Naive thymus-derived CD4-positive, alpha-beta T cell (primary cell): ENCODE measurements at regions not wholly inside any gene's neighbourhood (a gene's known extent, or its start where the extent isn't known, plus 50 kb on each side); places are given as distances from the start of the nearest gene placed in this dataset.

Source experiments
- ATAC-seq: fragments of 150-1000 bp; cut with Tn5 transposase; 2 replicates; pipeline ENCODE4 v1.10.0; 2021; ENCODE audit warnings: mild to moderate bottlenecking, moderate library complexity
- CTCF ChIA-PET: fragments of 350-600 bp; sonication (Branson Sonifier 250); formaldehyde crosslinking; loops from one replicate; lab custom pipeline; 2021; ENCODE audit warnings: antibody characterized with exemption; lab: Charles Lee
- POLR2A ChIA-PET: fragments of 350-600 bp; sonication (Branson Sonifier 250); formaldehyde crosslinking; loops from one replicate; lab custom pipeline; 2021; ENCODE audit warnings: antibody characterized with exemption, inconsistent platforms; lab: Charles Lee
- DNase-seq, 9 donors: peaks; one replicate each; pipeline versions ENCODE4 v3.0.0 to v3.0.0-alpha.2; 2020 to 2022; ENCODE audit warnings: mixed read lengths in 1 of 9
- H3K27ac ChIP-seq: one replicate; pipeline ENCODE4 v1.7.0; 2013; ENCODE audit warnings: mild to moderate bottlenecking, low read depth, low read length, moderate library complexity
- H3K27me3 ChIP-seq, 2 donors: one replicate each; pipeline ENCODE4 v1.7.0; 2013; ENCODE audit warnings: low read length in 2 of 2, mild to moderate bottlenecking in 2 of 2, moderate library complexity in 2 of 2; ENCODE audit not compliant: control insufficient read depth in 2 of 2, insufficient read depth in 2 of 2
- H3K36me3 ChIP-seq, 3 experiments: 1 replicate in 2 of 3; 2 replicates in 1 of 3; pipeline ENCODE4 v1.7.0; 2013; ENCODE audit warnings: low read length in 3 of 3, mild to moderate bottlenecking in 3 of 3, moderate library complexity in 1 of 3; ENCODE audit not compliant: insufficient read depth in 3 of 3, control insufficient read depth in 2 of 3
- H3K4me1 ChIP-seq, 2 donors: one replicate each; pipeline ENCODE4 v1.7.0; 2013; ENCODE audit warnings: low read length in 2 of 2, mild to moderate bottlenecking in 2 of 2, moderate library complexity in 1 of 2; ENCODE audit not compliant: control insufficient read depth in 2 of 2, insufficient read depth in 2 of 2
- H3K4me3 ChIP-seq: 2 replicates; pipeline ENCODE4 v1.7.0; 2013; ENCODE audit warnings: mild to moderate bottlenecking, low read length
- H3K9me3 ChIP-seq, 3 experiments: 1 replicate in 2 of 3; 2 replicates in 1 of 3; pipeline ENCODE4 v1.7.0; 2013; ENCODE audit warnings: low read length in 3 of 3; ENCODE audit not compliant: control insufficient read depth in 2 of 3
- H3K27ac Mint-ChIP-seq, 9 donors: one replicate each; pipeline ENCODE4 v1.8.0; 2020 to 2022; ENCODE audit warnings: mixed read lengths in 9 of 9, mild to moderate bottlenecking in 8 of 9, moderate library complexity in 5 of 9, inconsistent platforms in 2 of 9
- H3K27me3 Mint-ChIP-seq, 5 donors: one replicate each; pipeline ENCODE4 v1.8.0; 2021 to 2022; ENCODE audit warnings: mixed read lengths in 5 of 5, mild to moderate bottlenecking in 1 of 5
- H3K36me3 Mint-ChIP-seq, 5 donors: one replicate each; pipeline ENCODE4 v1.8.0; 2020 to 2022; ENCODE audit warnings: mixed read lengths in 5 of 5, mild to moderate bottlenecking in 3 of 5, inconsistent platforms in 1 of 5
- H3K4me1 Mint-ChIP-seq, 7 donors: one replicate each; pipeline ENCODE4 v1.8.0; 2020 to 2022; ENCODE audit warnings: mixed read lengths in 7 of 7, mild to moderate bottlenecking in 3 of 7, inconsistent platforms in 1 of 7
- H3K4me3 Mint-ChIP-seq, 10 donors: one replicate each; pipeline ENCODE4 v1.8.0; 2020 to 2022; ENCODE audit warnings: mild to moderate bottlenecking in 10 of 10, mixed read lengths in 10 of 10, moderate library complexity in 6 of 10, inconsistent platforms in 2 of 10
- H3K9me3 Mint-ChIP-seq, 11 donors: one replicate each; pipeline ENCODE4 v1.8.0; 2020 to 2022; ENCODE audit warnings: mixed read lengths in 11 of 11, mild to moderate bottlenecking in 4 of 11, inconsistent platforms in 1 of 11, moderate library complexity in 1 of 11
- intact Hi-C, 2 donors: fragments of 100-400 bp; cut with micrococcal nuclease; formaldehyde crosslinking; loops; one replicate each; pipeline ENCODE4 v1.15.1; 2023

- H3K27me3 Mint-ChIP-seq: peaks cover 0 to 3% (median 0%) of the 10 kb centered on the region in 5 donors
- no peak for ATAC-seq
These were observed 90.3 kb upstream of the EEA1 start for GRCh38 chr12:93019212-93019927.

GRCh38 chr12:93019975-93020630 lies 91.0 kb upstream of the EEA1 start:
- Histone ChIP-seq H3K27ac (no peak overlapping the region), H3K9me3 (no peaks in the 10 kb centered on the region), H3K36me3 (no peaks in the 10 kb centered on the region), H3K4me3 (no peak overlapping the region), H3K4me1 (no peaks in the 10 kb centered on the region), H3K27me3 (no peaks in the 10 kb centered on the region)
- Mint-ChIP-seq H3K27ac (peak overlapping the region in 1 of 9 donors; percentile 11), H3K27me3 (peaks cover 0 to 3% (median 0%) of the 10 kb centered on the region in 5 donors), H3K36me3 (no peaks in the 10 kb centered on the region), H3K4me3 (no peak overlapping the region), H3K9me3 (no peaks in the 10 kb centered on the region), H3K4me1 (no peaks in the 10 kb centered on the region)
- intact Hi-C loops: no loop called here
- ATAC-seq: no peak
- ChIA-PET CTCF (no interaction called here), POLR2A (no interaction called here)
- DNase-seq: no peak

More at GRCh38 chr12:93019212-93019927, 90.3 kb upstream of the EEA1 start:
- no peak for DNase-seq
- H3K4me1 ChIP-seq: no peaks in the 10 kb centered on the region
- Mint-ChIP-seq H3K4me3 (no peak overlapping the region), H3K9me3 (no peaks in the 10 kb centered on the region), H3K4me1 (peaks cover 0 to 2% (median 0%) of the 10 kb centered on the region in 7 donors), H3K36me3 (no peaks in the 10 kb centered on the region), H3K27ac (peak overlapping the region in 1 of 9 donors; percentile 11)
- no peaks in the 10 kb centered on the region for H3K9me3 ChIP-seq
- ChIA-PET POLR2A (no interaction called here), CTCF (interaction anchor here (1.0 kb wide), 1 partner anchor 11 kb away, joined by 3 read pairs; no protein-coding TSS in a partner anchor)
- intact Hi-C loops: no loop called here
- H3K27me3 ChIP-seq: no peaks in the 10 kb centered on the region
- no peak overlapping the region for H3K27ac ChIP-seq
- H3K4me3 ChIP-seq: no peak overlapping the region
- H3K36me3 ChIP-seq: no peaks in the 10 kb centered on the region

GRCh38 chr12:93020631-93021597 lies 91.8 kb upstream of the EEA1 start:
- Histone ChIP-seq H3K27me3 (no peaks in the 10 kb centered on the region), H3K27ac (no peak overlapping the region), H3K4me1 (no peaks in the 10 kb centered on the region), H3K4me3 (no peak overlapping the region), H3K36me3 (no peaks in the 10 kb centered on the region), H3K9me3 (no peaks in the 10 kb centered on the region)
- no peaks in the 10 kb centered on the region for H3K9me3 Mint-ChIP-seq
- H3K4me1 Mint-ChIP-seq: no peaks in the 10 kb centered on the region
- no peak overlapping the region for H3K4me3 Mint-ChIP-seq
- DNase-seq (no peak), ATAC-seq (no peak)
- no peaks in the 10 kb centered on the region for H3K36me3 Mint-ChIP-seq
- H3K27me3 Mint-ChIP-seq: peaks cover 0 to 3% (median 0%) of the 10 kb centered on the region in 5 donors
- intact Hi-C loops: no loop called here
- ChIA-PET CTCF (interaction anchor here (0.5 kb wide), 1 partner anchor 493 kb away, joined by 3 read pairs; no protein-coding TSS in a partner anchor), POLR2A (no interaction called here)
- H3K27ac Mint-ChIP-seq: no peak overlapping the region

DNA sequence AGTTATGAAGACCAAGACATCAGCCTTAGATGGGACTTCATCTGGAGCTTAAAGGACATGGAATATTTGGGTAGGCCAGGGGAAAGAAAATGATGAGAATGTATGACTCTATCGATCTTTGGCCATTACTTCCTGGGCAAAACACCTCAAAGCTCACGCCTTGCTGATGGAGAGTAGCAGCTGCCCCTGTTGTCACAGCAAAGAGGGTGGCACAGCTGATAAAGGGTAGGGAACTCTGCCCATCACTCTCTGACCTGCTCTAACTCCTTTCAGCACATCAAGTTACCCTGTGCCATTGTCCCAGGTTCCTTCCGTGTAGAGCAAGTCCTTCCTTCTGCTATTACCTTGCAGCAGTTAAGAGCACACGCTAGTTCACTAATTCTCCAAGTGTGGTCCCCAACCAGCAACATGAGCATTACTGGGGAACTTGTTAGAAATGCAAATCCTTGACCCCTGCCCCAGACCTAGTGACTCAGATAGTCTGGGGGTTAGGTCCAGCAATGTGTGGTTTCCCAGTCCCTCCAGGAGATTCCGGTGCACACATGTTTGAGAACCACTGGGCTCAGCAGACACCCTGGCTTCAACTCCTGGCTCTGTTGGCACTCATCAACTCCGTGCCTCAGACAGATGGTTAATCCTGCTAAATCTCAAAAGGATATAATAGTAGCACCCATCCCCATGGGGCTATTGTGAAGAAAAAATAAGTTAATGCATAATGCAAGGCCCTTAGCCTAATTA lies 93.7 kb upstream of the EEA1 start:
- no peak overlapping the region for H3K27ac Mint-ChIP-seq
- intact Hi-C loops: loop anchor here in 1 of 2 donors (1.0 kb wide), 1 partner anchor 132 kb away; no protein-coding TSS in a partner anchor
- DNase-seq (no peak), ATAC-seq (no peak)
- H3K36me3 ChIP-seq: no peaks in the 10 kb centered on the region
- no peaks in the 10 kb centered on the region for H3K4me1 ChIP-seq
- H3K27ac ChIP-seq: no peak overlapping the region
- H3K4me3 ChIP-seq: no peak overlapping the region
- no peak overlapping the region for H3K4me3 Mint-ChIP-seq
- ChIA-PET POLR2A (no interaction called here), CTCF (no interaction called here)
- no peaks in the 10 kb centered on the region for H3K9me3 Mint-ChIP-seq
- no peaks in the 10 kb centered on the region for H3K9me3 ChIP-seq
- H3K36me3 Mint-ChIP-seq: no peaks in the 10 kb centered on the region
- no peaks in the 10 kb centered on the region for H3K27me3 ChIP-seq
- H3K4me1 Mint-ChIP-seq: no peaks in the 10 kb centered on the region
- peaks cover 0 to 3% (median 0%) of the 10 kb centered on the region in 5 donors for H3K27me3 Mint-ChIP-seq

GRCh38 chr12:93025145-93026103 lies 96.3 kb upstream of the EEA1 start:
- Histone ChIP-seq H3K27me3 (no peaks in the 10 kb centered on the region), H3K4me1 (no peaks in the 10 kb centered on the region), H3K27ac (no peak overlapping the region), H3K36me3 (no peaks in the 10 kb centered on the region), H3K9me3 (no peaks in the 10 kb centered on the region), H3K4me3 (no peak overlapping the region)
- intact Hi-C loops: loop anchor here (1.0 to 5.0 kb wide), 4 partner anchors 371 to 1077 kb away; no protein-coding TSS in a partner anchor
- H3K4me3 Mint-ChIP-seq: no peak overlapping the region
- H3K27ac Mint-ChIP-seq: no peak overlapping the region
- ATAC-seq (peak; percentile 56), DNase-seq (peak in 3 of 9 donors; percentile 2 to 15 (median 4))
- POLR2A ChIA-PET: no interaction called here
- no peaks in the 10 kb centered on the region for H3K9me3 Mint-ChIP-seq
- CTCF ChIA-PET: no interaction called here
- no peaks in the 10 kb centered on the region for H3K4me1 Mint-ChIP-seq
- H3K36me3 Mint-ChIP-seq: no peaks in the 10 kb centered on the region
- peaks cover 0 to 3% (median 0%) of the 10 kb centered on the region in 5 donors for H3K27me3 Mint-ChIP-seq
